DOHH2 (cell line): ENCODE measurements at regions not wholly inside any gene's neighbourhood (a gene's known extent, or its start where the extent isn't known, plus 50 kb on each side); places are given as distances from the start of the nearest gene placed in this dataset.

Experiments used
- H3F3A ChIP-seq: fragments of 200-600 bp; sonication (generic), shearing (Covaris generic); 2 replicates; pipeline ENCODE4 v1.6.0; 2016; ENCODE audit warnings: antibody characterized with exemption, mild to moderate bottlenecking; ENCODE audit not compliant: control insufficient read depth, insufficient read depth
- H3K27ac ChIP-seq: fragments of 200-600 bp; sonication (generic); 2 replicates; pipeline ENCODE4 v1.5.1; 2014; ENCODE audit warnings: low read depth, mild to moderate bottlenecking, low read length, moderate library complexity
- H3K27me3 ChIP-seq: fragments of 200-600 bp; sonication (generic); 2 replicates; pipeline ENCODE4 v1.6.1; 2014; ENCODE audit warnings: mild to moderate bottlenecking, low read length, mixed read lengths; ENCODE audit not compliant: control insufficient read depth
- H3K36me3 ChIP-seq: fragments of 200-600 bp; sonication (generic); 2 replicates; pipeline ENCODE4 v1.6.1; 2014; ENCODE audit warnings: mild to moderate bottlenecking, low read length, moderate library complexity, mixed read lengths; ENCODE audit not compliant: control insufficient read depth
- H3K4me1 ChIP-seq: fragments of 200-600 bp; sonication (generic); 2 replicates; pipeline ENCODE4 v1.6.1; 2014; ENCODE audit warnings: mild to moderate bottlenecking, low read length, mixed read lengths; ENCODE audit not compliant: control insufficient read depth
- H3K4me2 ChIP-seq: fragments of 200-600 bp; sonication (generic); 2 replicates; pipeline ENCODE4 v1.6.0; 2014; ENCODE audit warnings: mild to moderate bottlenecking, low read length, moderate library complexity
- H3K4me3 ChIP-seq: fragments of 200-600 bp; sonication (generic); 2 replicates; pipeline ENCODE4 v1.5.1; 2014; ENCODE audit warnings: mild to moderate bottlenecking, low read length, mixed read lengths
- H3K79me2 ChIP-seq: fragments of 200-600 bp; sonication (generic); 2 replicates; pipeline ENCODE4 v1.6.1; 2014; ENCODE audit warnings: mild to moderate bottlenecking, low read length, mixed read lengths; ENCODE audit not compliant: control insufficient read depth
- H3K9me2 ChIP-seq: fragments of 200-600 bp; sonication (generic); replicated peaks from 2 replicates; pipeline ENCODE4 v1.6.1; 2014; ENCODE audit warnings: mild to moderate bottlenecking, low read length, mixed read lengths; ENCODE audit not compliant: control insufficient read depth
- H3K9me3 ChIP-seq: fragments of 200-600 bp; sonication (generic); 2 replicates; pipeline ENCODE4 v1.6.1; 2014; ENCODE audit warnings: antibody characterized with exemption, low read length, mixed read lengths; ENCODE audit not compliant: control insufficient read depth, insufficient read depth
- H4K20me1 ChIP-seq: fragments of 200-600 bp; sonication (generic); 2 replicates; pipeline ENCODE4 v1.6.0; 2014; ENCODE audit warnings: low read depth, mild to moderate bottlenecking, antibody characterized with exemption, low read length, moderate library complexity; ENCODE audit not compliant: control insufficient read depth, insufficient read depth
- EZH2phosphoT487 ChIP-seq: fragments of 200-600 bp; sonication (generic); IDR thresholded peaks from 2 replicates; pipeline ENCODE4 v1.6.1; 2017; ENCODE audit warnings: borderline replicate concordance, mild to moderate bottlenecking, antibody characterized with exemption, low read length, moderate library complexity, mixed read lengths
- TF ChIP-seq, protein P1 (sequence below): fragments of 200-600 bp; sonication (generic); IDR thresholded peaks from one replicate; pipeline ENCODE4 v1.5.1; 2014; ENCODE audit warnings: antibody characterized with exemption, mild to moderate bottlenecking, low read depth, low read length; ENCODE audit not compliant: poor library complexity, severe bottlenecking

DNA sequence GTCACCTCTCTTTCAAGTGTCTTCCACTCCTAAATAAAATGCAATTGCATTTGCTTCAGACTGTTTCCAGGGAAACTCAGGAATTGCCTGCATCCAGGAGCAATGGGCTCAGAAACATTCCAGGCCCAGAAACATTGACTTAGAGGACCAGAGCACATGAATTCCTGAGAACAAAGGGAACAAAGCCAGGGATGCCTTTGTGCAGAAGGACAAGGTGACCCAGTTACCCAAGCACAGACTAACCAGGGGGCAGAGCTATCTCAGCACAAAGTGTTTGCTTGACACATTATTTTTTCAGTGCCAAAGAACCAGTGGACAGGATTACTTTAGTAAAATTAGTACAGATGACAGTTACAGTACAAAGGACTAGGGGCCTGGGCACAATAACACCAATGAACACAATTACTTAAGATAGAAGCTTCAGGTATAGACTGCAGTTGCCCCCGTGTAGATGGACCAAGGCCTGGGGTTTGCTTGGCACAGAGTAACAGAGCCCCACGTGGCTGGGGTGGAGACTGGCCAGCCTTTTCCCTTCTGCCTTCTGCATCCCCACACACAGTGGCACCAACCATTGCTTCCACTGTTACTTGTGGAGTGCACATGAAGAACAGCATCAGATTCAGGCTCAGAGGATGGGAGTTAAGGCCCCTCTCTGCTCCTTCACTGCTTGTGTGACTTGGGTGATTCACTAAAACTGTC lies 500.8 kb downstream of the INSC start:
- H3K4me1 ChIP-seq = no peaks in the 10 kb centered on the region
- H3K4me2 ChIP-seq = no peak overlapping the region
- no peaks in the 10 kb centered on the region for H3K9me3 ChIP-seq
- TF ChIP-seq, protein P1, sequence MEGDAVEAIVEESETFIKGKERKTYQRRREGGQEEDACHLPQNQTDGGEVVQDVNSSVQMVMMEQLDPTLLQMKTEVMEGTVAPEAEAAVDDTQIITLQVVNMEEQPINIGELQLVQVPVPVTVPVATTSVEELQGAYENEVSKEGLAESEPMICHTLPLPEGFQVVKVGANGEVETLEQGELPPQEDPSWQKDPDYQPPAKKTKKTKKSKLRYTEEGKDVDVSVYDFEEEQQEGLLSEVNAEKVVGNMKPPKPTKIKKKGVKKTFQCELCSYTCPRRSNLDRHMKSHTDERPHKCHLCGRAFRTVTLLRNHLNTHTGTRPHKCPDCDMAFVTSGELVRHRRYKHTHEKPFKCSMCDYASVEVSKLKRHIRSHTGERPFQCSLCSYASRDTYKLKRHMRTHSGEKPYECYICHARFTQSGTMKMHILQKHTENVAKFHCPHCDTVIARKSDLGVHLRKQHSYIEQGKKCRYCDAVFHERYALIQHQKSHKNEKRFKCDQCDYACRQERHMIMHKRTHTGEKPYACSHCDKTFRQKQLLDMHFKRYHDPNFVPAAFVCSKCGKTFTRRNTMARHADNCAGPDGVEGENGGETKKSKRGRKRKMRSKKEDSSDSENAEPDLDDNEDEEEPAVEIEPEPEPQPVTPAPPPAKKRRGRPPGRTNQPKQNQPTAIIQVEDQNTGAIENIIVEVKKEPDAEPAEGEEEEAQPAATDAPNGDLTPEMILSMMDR = no peak
- no peak for TF ChIP-seq EZH2phosphoT487
- no peaks in the 10 kb centered on the region for H3K36me3 ChIP-seq
- no peaks in the 10 kb centered on the region for H3K79me2 ChIP-seq
- H3K27me3 ChIP-seq = no peaks in the 10 kb centered on the region
- H3K9me2 ChIP-seq = no peaks in the 10 kb centered on the region
- no peaks in the 10 kb centered on the region for H3F3A ChIP-seq
- no peaks in the 10 kb centered on the region for H4K20me1 ChIP-seq
- H3K27ac ChIP-seq = no peak overlapping the region
- H3K4me3 ChIP-seq = no peak overlapping the region

DNA sequence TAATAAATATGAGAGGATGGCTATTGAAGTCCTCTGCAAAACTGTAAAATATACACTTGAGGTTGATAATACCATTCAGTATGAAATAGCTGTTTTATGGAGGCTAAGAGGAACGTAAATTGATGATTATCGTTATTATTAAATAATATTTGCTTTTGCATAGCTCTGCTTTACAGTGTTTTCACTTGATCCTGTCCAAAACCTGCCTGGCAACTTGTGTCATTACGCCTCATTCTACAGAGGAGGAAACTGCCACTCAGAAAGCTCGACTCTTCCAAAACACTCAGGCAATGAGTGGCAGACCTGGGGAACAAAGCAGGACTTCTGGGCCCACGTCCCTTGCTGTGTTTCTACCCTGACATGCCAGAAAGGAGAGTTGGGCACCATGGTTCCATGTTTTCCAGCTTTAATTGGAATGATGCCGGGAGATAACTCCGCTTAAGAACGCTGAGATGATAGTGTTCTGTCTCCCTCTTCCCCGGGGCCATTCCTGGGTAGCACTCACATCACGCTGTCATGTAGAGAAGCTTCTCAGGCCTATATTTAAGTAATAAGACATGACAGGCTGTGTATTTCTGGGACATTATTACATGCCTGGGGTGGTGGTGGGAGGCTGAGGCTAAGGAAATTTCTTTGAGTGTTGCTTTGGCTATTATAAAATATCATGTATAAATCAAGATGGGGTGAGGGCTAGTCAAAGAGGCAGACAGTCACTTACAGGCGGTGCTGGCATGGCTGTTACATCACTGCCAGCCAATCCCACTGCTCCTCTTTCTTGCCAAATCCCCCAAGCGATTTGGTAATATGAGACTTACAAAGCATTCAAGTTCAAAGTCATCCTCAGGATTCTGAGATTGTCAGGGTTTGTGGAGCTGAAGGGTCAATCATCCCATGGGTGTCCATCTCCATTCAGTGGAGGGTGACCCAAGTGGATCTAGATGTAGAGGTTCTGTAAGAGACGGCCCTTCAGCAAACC lies 501.7 kb downstream of the INSC start:
- Histone ChIP-seq H3K9me3 (no peaks in the 10 kb centered on the region), H3K36me3 (no peaks in the 10 kb centered on the region), H4K20me1 (no peaks in the 10 kb centered on the region), H3F3A (no peaks in the 10 kb centered on the region), H3K9me2 (no peaks in the 10 kb centered on the region), H3K4me1 (no peaks in the 10 kb centered on the region), H3K27me3 (no peaks in the 10 kb centered on the region), H3K4me3 (no peak overlapping the region), H3K4me2 (no peak overlapping the region), H3K79me2 (no peaks in the 10 kb centered on the region), H3K27ac (no peak overlapping the region)
- TF ChIP-seq EZH2phosphoT487 = no peak
- TF ChIP-seq, protein P1 = no peak

DNA sequence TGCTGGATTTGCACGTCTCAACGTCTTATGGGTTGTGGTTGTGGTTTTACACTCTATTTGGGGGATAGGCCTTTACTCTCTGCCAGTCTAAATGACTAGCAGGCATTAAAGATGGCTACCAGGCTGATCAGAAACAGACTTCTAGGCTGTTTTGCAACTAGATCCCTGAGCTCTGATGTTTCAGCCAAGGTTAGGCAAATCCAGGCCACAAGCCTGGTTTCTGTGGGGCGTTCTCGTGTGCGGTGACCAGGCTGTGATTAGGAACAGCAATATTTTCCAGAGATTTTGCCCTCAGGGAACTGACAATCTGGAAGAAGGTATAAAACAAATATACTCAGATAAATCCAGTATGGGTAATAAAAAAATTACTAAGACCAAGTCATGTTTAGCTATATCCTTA lies 502.4 kb downstream of the INSC start:
- no peak overlapping the region for H3K27ac ChIP-seq
- no peaks in the 10 kb centered on the region for H3F3A ChIP-seq
- H3K4me2 ChIP-seq = no peak overlapping the region
- H4K20me1 ChIP-seq = no peaks in the 10 kb centered on the region
- no peaks in the 10 kb centered on the region for H3K79me2 ChIP-seq
- no peaks in the 10 kb centered on the region for H3K9me3 ChIP-seq
- H3K4me1 ChIP-seq = no peaks in the 10 kb centered on the region
- H3K9me2 ChIP-seq = no peaks in the 10 kb centered on the region
- no peak overlapping the region for H3K4me3 ChIP-seq
- no peaks in the 10 kb centered on the region for H3K27me3 ChIP-seq
- no peaks in the 10 kb centered on the region for H3K36me3 ChIP-seq
- TF ChIP-seq EZH2phosphoT487 = no peak
- TF ChIP-seq, protein P1 = no peak
